Keratinocyte (primary cell): ENCODE measurements at regions not wholly inside any gene's neighbourhood (a gene's known extent, or its start where the extent isn't known, plus 50 kb on each side); places are given as distances from the start of the nearest gene placed in this dataset.

Experiments
- DNase-seq: peaks from one replicate; pipeline ENCODE4 v3.0.0-alpha.2; 2011; ENCODE audit warnings: low read depth, missing footprints, low spot score
- FAIRE-seq: peaks from 2 replicates; lab custom pipeline; 2011; peaks lifted over from hg19 to GRCh38; lab: Jason Lieb, UNC
- H2AFZ ChIP-seq: 2 replicates; pipeline ENCODE4 v1.6.0; 2012; ENCODE audit warnings: low read length, control low read depth, inconsistent platforms; ENCODE audit not compliant: control insufficient read depth
- H3K27ac ChIP-seq: 2 replicates; pipeline ENCODE4 v1.5.1; 2011; ENCODE audit warnings: low read length; ENCODE audit not compliant: control insufficient read depth, insufficient read depth
- H3K27me3 ChIP-seq: 3 replicates; pipeline ENCODE4 v1.6.0; 2011; ENCODE audit warnings: low read length; ENCODE audit not compliant: control insufficient read depth, insufficient read depth; ENCODE audit errors: extremely low read depth
- H3K36me3 ChIP-seq, 2 experiments: 2 replicates in 1 of 2; 3 replicates in 1 of 2; pipeline ENCODE4 v1.5.1; 2011; ENCODE audit warnings: low read length in 2 of 2, mild to moderate bottlenecking in 1 of 2; ENCODE audit not compliant: control insufficient read depth in 2 of 2, insufficient read depth in 2 of 2; ENCODE audit errors: extremely low read depth in 1 of 2
- H3K4me1 ChIP-seq: 3 replicates; pipeline ENCODE4 v1.5.1; 2011; ENCODE audit warnings: low read length; ENCODE audit not compliant: control insufficient read depth, insufficient read depth; ENCODE audit errors: extremely low read depth
- H3K4me2 ChIP-seq: 3 replicates; pipeline ENCODE4 v1.6.0; 2011; ENCODE audit warnings: low read depth, low read length; ENCODE audit not compliant: control insufficient read depth, insufficient read depth; ENCODE audit errors: extremely low read depth
- H3K4me3 ChIP-seq, 3 experiments: fragments of 200-600 bp in 1 of 3; sonication (generic) in 1 of 3; 2 replicates in 2 of 3; 3 replicates in 1 of 3; pipeline ENCODE4 v1.5.1; 2011 to 2016; ENCODE audit warnings: low read length in 3 of 3, mild to moderate bottlenecking in 3 of 3, control low read depth in 2 of 3, inconsistent platforms in 1 of 3, low read depth in 1 of 3, mixed read lengths in 1 of 3, mixed run types in 1 of 3, moderate library complexity in 1 of 3; ENCODE audit not compliant: control insufficient read depth in 2 of 3, insufficient read depth in 2 of 3; ENCODE audit errors: extremely low read depth in 1 of 3
- H3K79me2 ChIP-seq: 2 replicates; pipeline ENCODE4 v1.6.0; 2012; ENCODE audit warnings: low read length; ENCODE audit not compliant: control insufficient read depth, insufficient read depth
- H3K9ac ChIP-seq: 3 replicates; pipeline ENCODE4 v1.6.0; 2011; ENCODE audit warnings: low read length; ENCODE audit not compliant: control insufficient read depth, insufficient read depth; ENCODE audit errors: extremely low read depth
- H3K9me1 ChIP-seq: 3 replicates; pipeline ENCODE4 v1.6.0; 2011; ENCODE audit warnings: low read length; ENCODE audit not compliant: control insufficient read depth, insufficient read depth; ENCODE audit errors: extremely low read depth
- H3K9me3 ChIP-seq: 2 replicates; pipeline ENCODE4 v1.5.1; 2012; ENCODE audit warnings: low read depth, low read length; ENCODE audit not compliant: control insufficient read depth
- H4K20me1 ChIP-seq: 3 replicates; pipeline ENCODE4 v1.6.0; 2011; ENCODE audit warnings: low read length; ENCODE audit not compliant: control insufficient read depth, insufficient read depth; ENCODE audit errors: extremely low read depth
- CTCF ChIP-seq, 3 experiments: IDR thresholded peaks in 1 of 3; conservative IDR thresholded peaks in 1 of 3; optimal IDR thresholded peaks in 1 of 3; 2 replicates in 2 of 3; 3 replicates in 1 of 3; pipeline versions ENCODE3 to v1.5.1; 2011; ENCODE audit warnings: low read length in 3 of 3, mild to moderate bottlenecking in 3 of 3, moderate library complexity in 2 of 3, control low read depth in 1 of 3, inconsistent platforms in 1 of 3; ENCODE audit not compliant: insufficient read depth in 2 of 3; ENCODE audit errors: extremely low read depth in 1 of 3
- EZH2 ChIP-seq: IDR thresholded peaks from one replicate; pipeline ENCODE4 v1.6.1; 2012; ENCODE audit warnings: inconsistent platforms, mild to moderate bottlenecking, low read length, moderate library complexity
- dilution Hi-C: fragments of 300-500 bp; cut with MboI; formaldehyde crosslinking; loops from one replicate; pipeline ENCODE4 v1.7.0; 2020; ENCODE audit warnings: low sequenced_read_pairs; ENCODE audit not compliant: extremely low pct_ligation_motif_present

- Histone ChIP-seq H3K4me2 (no peak overlapping the region), H3K9me1 (no peaks in the 10 kb centered on the region), H4K20me1 (no peaks in the 10 kb centered on the region), H3K9ac (no peak overlapping the region), H3K4me3 (no peak overlapping the region), H3K36me3 (no peaks in the 10 kb centered on the region), H3K27ac (no peak overlapping the region), H3K79me2 (no peaks in the 10 kb centered on the region), H3K9me3 (no peaks in the 10 kb centered on the region), H2AFZ (no peak overlapping the region), H3K4me1 (no peaks in the 10 kb centered on the region), H3K27me3 (no peaks in the 10 kb centered on the region)
- FAIRE-seq = no peak
- dilution Hi-C loops = no loop called here
- TF ChIP-seq EZH2 (no peak), CTCF (optimal IDR thresholded peaks at IDR 0.05 in 1 of 3, IDR thresholded peaks at IDR 0.05 in 1 of 3, conservative IDR thresholded peaks at IDR 0.05 in 1 of 3; ENCODE audit: extremely low read depth in 1 of 3, insufficient read depth in 2 of 3, low read length in 3 of 3) (no peak)
- no peak for DNase-seq
These were observed 163.8 kb upstream of the KLF8 start for GRCh38 chrX:56068274-56068758.

- DNase-seq (no peak), FAIRE-seq (no peak)
- Histone ChIP-seq H3K79me2 (no peaks in the 10 kb centered on the region), H3K36me3 (no peaks in the 10 kb centered on the region), H3K4me2 (no peak overlapping the region), H3K9ac (no peak overlapping the region), H3K4me1 (no peaks in the 10 kb centered on the region), H3K9me1 (no peaks in the 10 kb centered on the region), H3K9me3 (no peaks in the 10 kb centered on the region), H3K4me3 (no peak overlapping the region), H3K27ac (no peak overlapping the region), H2AFZ (no peak overlapping the region), H4K20me1 (no peaks in the 10 kb centered on the region), H3K27me3 (no peaks in the 10 kb centered on the region)
- TF ChIP-seq EZH2 (no peak), CTCF (optimal IDR thresholded peaks at IDR 0.05 in 1 of 3, IDR thresholded peaks at IDR 0.05 in 1 of 3, conservative IDR thresholded peaks at IDR 0.05 in 1 of 3; ENCODE audit: extremely low read depth in 1 of 3, insufficient read depth in 2 of 3, low read length in 3 of 3) (no peak)
- dilution Hi-C loops = no loop called here
These were observed 162.7 kb upstream of the KLF8 start for GRCh38 chrX:56069299-56069931.
